CD1c-positive myeloid dendritic cell (primary cell): ENCODE measurements at regions not wholly inside any gene's neighbourhood (a gene's known extent, or its start where the extent isn't known, plus 50 kb on each side); places are given as distances from the start of the nearest gene placed in this dataset.

ENCODE experiments used
- DNase-seq: peaks from one replicate; pipeline ENCODE4 v3.0.0-alpha.2; 2016; ENCODE audit errors: extremely low spot score

DNA sequence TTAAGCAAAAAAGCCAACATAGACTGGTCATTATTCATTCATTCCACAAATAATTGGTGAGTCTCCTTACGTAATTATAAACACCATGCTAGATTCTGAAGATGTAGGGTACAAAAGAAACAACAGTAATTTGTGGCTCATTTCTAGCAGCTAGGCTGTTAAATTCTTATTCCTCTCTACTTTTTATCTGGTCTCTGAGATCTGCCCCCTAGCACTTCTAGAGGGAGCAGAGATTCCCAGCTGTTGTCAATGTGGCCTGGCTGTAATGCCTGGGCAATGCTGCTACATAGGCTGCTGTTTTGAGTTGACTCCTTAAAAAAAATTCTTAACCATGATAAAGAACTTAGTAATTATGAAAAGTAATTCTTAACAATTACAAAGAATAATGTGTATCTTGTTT, 434.9 kb upstream of the THRB start:
- no peak for DNase-seq

DNA sequence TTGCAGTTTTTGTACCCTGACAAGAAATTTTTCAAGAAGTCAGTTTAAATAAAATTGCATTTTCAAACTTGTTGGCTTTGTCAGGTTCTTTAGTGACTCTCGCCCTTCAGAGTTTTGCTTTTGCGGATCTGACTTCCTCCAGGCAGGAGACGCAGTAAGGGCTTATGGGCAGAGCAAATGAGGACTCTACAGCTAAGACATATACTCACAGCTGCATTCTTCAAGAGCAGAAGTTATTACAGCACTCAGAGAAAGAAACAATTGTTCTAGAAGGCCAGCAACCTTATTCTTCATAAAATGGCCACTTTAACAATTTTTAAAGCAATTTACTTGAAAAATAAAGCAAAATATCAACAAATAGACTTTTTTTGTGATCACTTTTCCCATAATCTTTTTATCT, 438.8 kb upstream of the THRB start:
- no peak for DNase-seq

- no peak for DNase-seq
These were observed 441.9 kb upstream of the THRB start for GRCh38 chr3:24936574-24936973.

DNA sequence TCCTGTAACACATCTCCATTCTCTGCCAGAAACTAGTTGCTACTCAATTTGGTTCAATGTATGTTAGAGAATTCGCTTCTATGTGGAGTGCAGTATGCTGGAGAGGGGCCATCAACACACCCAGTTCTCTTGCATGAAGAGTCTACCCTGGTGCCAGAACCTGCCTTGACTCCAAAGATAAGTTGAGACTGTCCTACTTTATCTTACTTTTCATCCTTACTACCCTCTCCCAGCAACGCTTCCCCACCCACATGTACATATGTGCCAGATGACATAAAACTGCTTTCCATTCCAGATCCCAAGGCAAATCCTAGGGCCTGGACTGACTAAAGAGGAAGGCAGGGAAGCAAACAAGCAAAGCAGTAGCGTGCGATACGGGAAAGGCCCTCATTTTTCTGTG, 442.6 kb upstream of the THRB start:
- no peak for DNase-seq

GRCh38 chr3:24937780-24938179, 443.1 kb upstream of the THRB start:
- no peak for DNase-seq

GRCh38 chr3:24943961-24944360, 449.3 kb upstream of the THRB start:
- DNase-seq = no peak

DNA sequence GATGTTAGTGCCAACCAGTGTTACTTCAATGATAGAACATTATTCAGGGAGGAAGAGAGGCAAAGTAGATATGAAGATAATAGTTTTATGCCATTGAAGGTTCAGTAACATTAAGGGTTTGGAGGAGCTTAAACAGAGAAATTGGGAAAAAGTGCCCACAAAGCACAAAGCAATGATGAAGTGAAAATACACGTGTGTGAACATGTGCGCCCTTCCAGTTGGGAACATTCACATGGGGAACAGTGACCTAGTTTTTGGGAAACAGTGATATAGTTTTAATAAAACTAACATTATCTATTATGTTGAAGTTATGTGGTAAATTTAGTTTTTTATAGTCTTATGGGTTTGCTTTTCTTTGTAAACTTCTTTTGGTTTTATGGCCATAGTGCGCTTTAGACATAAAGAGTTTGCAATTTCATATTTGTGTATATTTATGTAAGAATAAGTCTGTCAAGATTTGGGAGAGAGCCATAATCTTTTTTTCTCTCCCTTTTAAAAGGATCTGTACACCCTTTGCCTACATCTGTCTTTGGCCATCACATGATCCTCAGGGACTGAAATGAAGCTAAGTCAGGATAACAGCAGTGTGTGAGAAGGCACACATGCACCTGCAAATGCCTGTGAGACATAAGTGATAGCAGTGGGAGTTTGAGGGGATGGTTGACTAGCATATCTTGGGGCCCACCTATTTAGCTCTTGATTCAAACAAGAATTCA, 450.3 kb upstream of the THRB start:
- no peak for DNase-seq

DNA sequence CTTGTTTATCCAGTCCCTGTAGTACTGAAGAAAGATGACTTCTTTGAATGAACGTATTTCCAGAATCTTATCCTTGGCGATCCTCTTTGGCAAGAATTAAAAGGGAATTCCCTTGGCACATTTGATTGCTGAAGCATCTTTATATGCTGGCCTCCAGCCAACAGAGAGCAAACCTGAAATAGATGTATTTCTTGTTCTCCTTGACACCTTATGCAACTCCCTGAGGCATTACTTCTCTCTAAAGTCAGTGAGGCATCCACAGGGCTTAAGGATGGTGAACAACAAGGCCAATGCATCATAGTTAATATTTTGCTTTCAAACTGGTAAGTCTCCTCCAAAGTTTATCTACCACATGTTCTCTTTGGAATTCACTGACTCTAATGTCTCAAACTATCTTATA, 450.9 kb upstream of the THRB start:
- no peak for DNase-seq

- DNase-seq = no peak
These were observed 452.5 kb upstream of the THRB start for GRCh38 chr3:24947103-24947502.

DNA sequence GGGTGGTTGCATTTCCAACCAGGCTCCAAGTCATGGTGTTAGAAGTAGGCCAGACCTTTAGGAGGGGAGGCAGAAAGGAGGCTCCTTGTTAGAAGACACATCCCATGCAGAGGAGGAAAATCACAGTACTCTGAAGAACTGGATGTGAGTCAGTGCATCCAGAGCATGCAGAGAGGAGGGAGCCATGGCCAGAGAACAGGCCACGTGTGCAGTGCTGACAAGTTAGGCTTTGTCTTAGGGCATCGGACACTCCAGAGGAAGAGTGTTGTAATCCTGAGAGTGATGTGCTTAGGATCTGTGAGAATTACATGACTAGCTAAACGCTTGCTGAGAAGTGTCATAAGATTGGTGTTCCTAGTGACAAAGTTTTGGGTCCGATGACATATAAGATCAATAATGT, 456.5 kb upstream of the THRB start:
- no peak for DNase-seq

DNA sequence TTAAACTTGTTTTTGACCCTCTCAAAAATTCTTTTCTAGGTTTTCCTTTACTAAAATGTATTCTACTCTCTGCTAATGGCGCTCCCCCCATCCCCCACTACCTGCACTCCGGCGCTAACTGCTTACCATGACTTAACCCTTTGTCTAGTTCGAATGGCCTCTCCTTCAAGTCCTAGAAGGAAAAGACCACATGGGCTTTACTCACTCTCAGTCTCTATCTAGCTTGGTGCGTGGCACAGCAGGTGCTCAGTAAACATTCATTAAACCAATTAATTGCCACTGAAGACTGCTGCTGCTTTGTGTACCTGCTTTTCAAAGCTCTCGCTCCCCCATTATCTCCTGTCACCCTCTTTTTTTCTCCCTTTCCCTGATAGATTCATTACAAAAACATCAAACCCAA, 457.7 kb upstream of the THRB start:
- DNase-seq = no peak

DNA sequence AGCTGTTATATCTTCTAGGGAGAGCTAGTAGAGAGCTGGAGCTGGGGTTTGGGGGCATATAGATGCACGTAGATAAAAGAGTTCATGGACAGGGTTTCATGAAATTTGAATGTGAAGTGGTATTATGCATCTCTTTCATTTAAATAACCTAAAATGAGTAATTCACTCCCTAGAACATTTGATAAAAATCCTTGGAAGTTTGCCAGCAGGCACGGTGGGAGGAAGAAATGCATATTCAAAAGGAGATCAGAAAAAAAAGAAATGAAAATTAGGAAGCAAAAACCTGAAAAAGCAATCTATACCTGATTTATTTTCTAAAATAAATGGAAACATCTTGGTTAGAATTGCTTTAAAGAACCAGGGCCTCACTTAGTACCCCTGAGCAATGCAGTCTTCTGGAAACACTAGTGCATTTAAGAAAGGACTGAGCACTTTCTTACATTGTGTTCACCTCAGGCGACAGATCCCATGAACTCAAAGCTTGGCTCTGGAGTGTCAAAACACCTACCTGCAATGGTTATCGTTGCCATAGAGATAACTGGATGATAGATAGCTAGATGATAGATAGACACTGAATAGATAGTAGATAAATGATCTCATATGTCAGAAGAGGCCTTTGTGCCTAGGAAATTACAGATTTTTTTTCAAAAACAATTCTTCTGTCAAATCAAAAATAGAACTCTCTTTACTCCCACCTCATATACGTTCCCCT, 458.6 kb upstream of the THRB start:
- no peak for DNase-seq

DNA sequence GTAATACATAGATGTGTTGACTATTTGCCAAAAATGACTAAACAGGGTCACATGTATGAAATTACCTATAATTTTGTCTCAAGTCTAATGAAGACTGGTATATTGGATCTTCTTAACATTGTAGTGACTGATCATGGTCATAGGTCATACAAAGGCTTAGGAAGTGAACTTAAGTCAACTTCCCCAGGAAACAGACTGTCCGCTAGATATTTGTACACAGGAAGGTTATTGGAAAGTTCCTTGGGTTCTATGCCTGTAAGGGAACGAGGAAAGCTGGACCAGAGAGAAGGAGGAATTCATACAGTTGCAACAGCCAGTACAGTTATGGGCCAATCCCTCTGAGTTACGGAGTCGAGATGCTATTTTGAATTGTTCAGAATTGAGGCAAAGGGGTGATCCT, 462.0 kb upstream of the THRB start:
- DNase-seq = no peak

DNA sequence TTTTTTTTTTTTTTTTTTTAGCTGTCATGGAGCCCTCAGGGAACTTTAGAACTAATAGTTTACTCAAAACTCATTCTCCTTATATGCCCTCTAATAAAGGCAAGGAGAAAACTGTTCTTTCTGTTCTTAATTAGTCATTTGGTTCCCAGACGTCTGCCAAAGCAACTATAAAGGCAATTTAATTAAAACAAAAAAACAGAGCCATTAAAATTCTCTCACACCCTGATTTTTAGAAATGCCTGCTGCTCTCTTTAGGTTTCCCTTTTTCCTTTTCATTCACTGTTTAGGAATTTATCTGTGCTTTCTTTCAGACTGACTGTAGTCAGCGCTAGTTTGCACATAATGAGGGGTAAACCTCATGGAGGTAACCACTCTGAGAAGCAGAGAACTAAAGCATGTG, 463.6 kb upstream of the THRB start:
- DNase-seq = no peak

- no peak for DNase-seq
These were observed 464.3 kb upstream of the THRB start for GRCh38 chr3:24958910-24959447.

DNA sequence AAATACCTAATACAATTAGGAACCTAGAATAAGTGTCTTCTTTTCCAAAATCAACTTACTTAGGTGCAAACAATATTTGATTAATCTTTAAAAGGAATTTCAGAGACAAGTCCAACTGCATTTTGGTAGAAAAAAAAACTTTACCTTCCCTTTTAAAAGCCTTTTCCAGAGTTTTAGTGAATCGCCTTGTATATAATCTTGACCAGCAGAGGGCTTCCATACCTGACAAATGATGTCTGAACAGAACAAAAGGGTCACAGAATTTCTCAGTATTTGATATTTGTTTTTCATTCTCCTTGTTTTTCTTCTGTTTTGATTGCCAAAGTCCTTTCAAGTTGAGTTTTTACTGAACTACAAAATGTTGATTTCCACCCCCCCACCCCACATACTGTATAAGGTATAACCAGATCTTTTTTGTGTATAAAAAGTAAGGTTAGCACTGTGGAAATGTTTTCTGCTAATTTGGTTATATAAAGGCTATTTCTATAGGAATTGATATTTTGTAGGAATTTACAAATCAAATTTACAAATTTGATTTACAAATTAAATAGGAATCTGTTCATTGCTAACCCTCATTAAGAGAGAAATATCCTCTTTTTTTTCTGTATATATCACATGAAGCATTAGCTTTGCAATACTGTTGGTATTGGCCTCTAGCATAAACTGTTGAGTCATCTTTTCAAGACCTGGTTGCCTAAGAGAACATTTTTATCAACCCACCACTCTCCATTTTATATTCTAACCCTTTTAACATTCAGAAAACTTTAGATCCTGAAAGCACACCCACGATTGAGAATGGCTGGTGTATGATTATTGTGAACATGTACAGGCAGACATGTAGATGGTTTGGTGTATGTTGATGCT, 464.1 kb upstream of the RARB start:
- no peak for DNase-seq

DNA sequence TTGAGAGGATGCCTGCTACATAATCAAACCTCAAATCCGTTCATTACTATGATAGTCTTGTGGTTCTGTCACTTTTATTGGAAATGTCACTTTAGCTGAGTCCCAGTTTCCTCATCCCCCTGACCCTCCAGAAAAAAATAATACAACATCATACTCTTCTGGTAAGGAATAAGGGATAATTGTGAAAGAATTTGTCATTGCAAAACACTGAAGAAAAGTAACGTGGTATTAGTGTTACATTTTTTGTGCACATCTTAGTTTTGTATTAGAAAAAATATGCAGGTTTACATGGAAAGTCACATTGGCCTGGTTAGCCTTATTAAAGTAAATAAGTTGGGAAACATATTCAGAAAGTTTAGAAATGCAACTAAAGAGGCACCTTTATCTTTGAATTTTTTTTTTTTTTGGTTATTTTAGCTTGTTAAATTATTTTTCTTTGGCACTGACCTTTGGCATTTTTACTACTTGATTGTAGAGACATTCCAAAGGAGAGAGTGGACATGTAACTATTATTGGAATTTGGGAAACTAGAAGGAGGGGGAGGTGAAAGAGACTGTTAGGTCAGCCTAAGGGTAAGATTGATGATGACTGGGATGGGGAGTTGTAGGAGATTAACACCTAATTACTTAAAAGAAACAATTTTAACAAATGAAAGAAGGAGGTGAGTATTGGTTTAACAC, 462.2 kb upstream of the RARB start:
- DNase-seq = no peak

GRCh38 chr3:24968036-24968435, 460.0 kb upstream of the RARB start:
- DNase-seq = no peak

GRCh38 chr3:24972491-24972890, 455.6 kb upstream of the RARB start:
- no peak for DNase-seq

DNA sequence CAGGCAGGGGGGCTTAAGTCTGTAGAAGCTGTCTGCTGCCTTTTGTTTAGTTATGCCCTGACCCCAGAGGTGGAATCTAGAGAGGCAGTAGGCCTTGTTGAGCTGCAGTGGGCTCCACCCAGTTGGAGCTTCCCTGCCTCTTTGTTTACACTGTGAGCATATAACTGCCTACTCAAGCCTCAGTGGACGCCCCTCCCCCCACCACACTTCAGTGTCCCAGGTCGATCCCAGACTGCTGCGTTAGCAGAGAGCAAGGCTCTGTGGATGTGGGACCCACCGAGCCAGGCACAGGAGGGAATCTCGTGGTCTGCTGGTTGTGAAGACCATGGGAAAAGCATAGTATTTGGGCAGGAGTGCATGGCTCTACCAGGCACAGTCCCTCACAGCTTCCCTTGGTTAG, 446.8 kb upstream of the RARB start:
- no peak for DNase-seq

- no peak for DNase-seq
These were observed 446.1 kb upstream of the RARB start for GRCh38 chr3:24981924-24982323.

DNA sequence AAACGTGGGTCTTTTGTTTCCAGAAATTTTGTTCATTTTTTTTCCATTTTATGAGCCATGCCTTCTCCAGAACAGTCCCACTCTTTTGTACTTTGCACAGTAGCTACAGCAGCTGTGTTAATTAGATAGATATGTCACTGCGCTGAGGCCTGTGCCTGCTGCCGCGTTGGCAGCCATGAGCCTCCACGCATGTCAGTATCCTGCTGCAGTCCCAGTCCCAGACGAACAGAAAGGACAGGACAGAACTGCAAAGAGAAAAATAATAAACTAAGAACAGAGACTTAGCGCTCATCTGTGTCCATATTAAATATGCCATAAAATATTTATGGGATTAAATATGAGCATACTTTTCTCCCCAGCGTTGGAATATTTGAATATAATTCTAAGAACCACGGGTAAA, 442.4 kb upstream of the RARB start:
- DNase-seq = no peak
